Ovary (tissue), 7 donors: ENCODE measurements at regions not wholly inside any gene's neighbourhood (a gene's known extent, or its start where the extent isn't known, plus 50 kb on each side); places are given as distances from the start of the nearest gene placed in this dataset.

Experiments
- DNase-seq, 5 donors: peaks; one replicate each; pipeline ENCODE4 v3.0.0-alpha.2; 2019 to 2020
- H3K27ac ChIP-seq, 2 donors: fragments of 200-600 bp; one replicate each; pipeline versions ENCODE4 v1.5.1 to v1.8.0; 2019 to 2022
- H3K27me3 ChIP-seq: fragments of 200-600 bp; one replicate; pipeline ENCODE4 v1.8.0; 2022
- H3K36me3 ChIP-seq: fragments of 200-600 bp; sonication (generic); one replicate; pipeline ENCODE4 v1.5.1; 2019
- H3K4me1 ChIP-seq: one replicate; pipeline ENCODE4 v1.8.1; 2013; ENCODE audit warnings: mild to moderate bottlenecking, moderate library complexity; ENCODE audit not compliant: insufficient read depth
- H3K4me3 ChIP-seq: fragments of 200-600 bp; sonication (generic); one replicate; pipeline ENCODE4 v1.5.1; 2017
- H3K9me3 ChIP-seq, 2 donors: fragments of 200-600 bp in 1 of 2; sonication (generic) in 1 of 2; one replicate each; pipeline versions ENCODE4 v1.5.1 to v1.8.1; 2013 to 2019; ENCODE audit warnings: mild to moderate bottlenecking in 1 of 2, moderate library complexity in 1 of 2
- EP300 ChIP-seq: sonication (generic); formaldehyde crosslinking; IDR thresholded peaks from one replicate; pipeline ENCODE4 v1.6.1; 2017; ENCODE audit warnings: antibody characterized with exemption
- POLR2A ChIP-seq: fragments of 450-650 bp; IDR thresholded peaks from one replicate; pipeline ENCODE4 v1.6.1; 2017; ENCODE audit warnings: antibody characterized with exemption, mild to moderate bottlenecking, moderate library complexity
- WGBS, 3 donors: extraction: QIAGEN DNeasy Blood & Tissue Kit in 1 of 3; methylation state at CpG; one replicate each; pipeline versions ENCODE4 v1.1.5 to v1.1.7; 2013 to 2017; 5-methylcytosine and 5-hydroxymethylcytosine counted together
- intact Hi-C, 4 donors: fragments of 100-400 bp; cut with DNase I; formaldehyde crosslinking; loops; one replicate each; pipeline versions ENCODE4 v1.11.0 to v1.15.1; 2022 to 2023
- TF ChIP-seq, protein P1 (sequence below), 3 donors: fragments of 450-650 bp in 2 of 3; fragments of 200-600 bp in 1 of 3; IDR thresholded peaks; one replicate each; pipeline versions ENCODE4 v1.5.1 to v1.8.0; 2016 to 2022; ENCODE audit warnings: antibody characterized with exemption in 3 of 3, mild to moderate bottlenecking in 1 of 3
- donor health status: DM: no; HTN: no; CAD: no; lungs with moderate emphysema.
- donor health status: DM: no; HTN: no; CAD: no.
- donor health status: Bipolar disorder and iron deficiency.
- donor health status: DM: no; HTN: no; CAD: no.
- donor health status: DM: yes; HTN: yes; CAD: no.

DNA sequence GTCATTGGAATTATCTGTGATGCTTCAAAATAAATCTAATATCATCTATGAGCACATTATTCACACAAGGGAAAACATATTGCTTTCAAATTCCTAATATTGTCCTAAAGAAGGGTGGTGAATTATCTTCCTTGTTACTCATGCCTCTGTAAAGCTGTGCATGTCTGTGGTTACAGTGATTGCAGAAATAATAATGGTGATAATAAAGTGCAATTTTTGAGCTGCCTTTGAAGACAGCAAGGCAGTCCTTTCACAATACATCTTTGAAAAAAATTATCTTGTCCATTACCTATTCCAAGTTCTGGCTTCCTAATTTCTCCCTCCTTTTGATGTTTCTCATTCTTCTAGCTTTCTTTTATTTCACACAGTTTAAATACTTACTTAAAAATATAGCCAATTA is 442.1 kb upstream of the EYS start:
- Histone ChIP-seq H3K27ac (no peak overlapping the region), H3K4me1 (no peaks in the 10 kb centered on the region), H3K9me3 (no peaks in the 10 kb centered on the region), H3K27me3 (no peaks in the 10 kb centered on the region), H3K36me3 (no peaks in the 10 kb centered on the region), H3K4me3 (no peak overlapping the region)
- no peak for DNase-seq
- intact Hi-C loops: loop anchor here in 1 of 4 donors (5.0 kb wide), 1 partner anchor 412 kb away; no protein-coding TSS in a partner anchor
- TF ChIP-seq, protein P1, sequence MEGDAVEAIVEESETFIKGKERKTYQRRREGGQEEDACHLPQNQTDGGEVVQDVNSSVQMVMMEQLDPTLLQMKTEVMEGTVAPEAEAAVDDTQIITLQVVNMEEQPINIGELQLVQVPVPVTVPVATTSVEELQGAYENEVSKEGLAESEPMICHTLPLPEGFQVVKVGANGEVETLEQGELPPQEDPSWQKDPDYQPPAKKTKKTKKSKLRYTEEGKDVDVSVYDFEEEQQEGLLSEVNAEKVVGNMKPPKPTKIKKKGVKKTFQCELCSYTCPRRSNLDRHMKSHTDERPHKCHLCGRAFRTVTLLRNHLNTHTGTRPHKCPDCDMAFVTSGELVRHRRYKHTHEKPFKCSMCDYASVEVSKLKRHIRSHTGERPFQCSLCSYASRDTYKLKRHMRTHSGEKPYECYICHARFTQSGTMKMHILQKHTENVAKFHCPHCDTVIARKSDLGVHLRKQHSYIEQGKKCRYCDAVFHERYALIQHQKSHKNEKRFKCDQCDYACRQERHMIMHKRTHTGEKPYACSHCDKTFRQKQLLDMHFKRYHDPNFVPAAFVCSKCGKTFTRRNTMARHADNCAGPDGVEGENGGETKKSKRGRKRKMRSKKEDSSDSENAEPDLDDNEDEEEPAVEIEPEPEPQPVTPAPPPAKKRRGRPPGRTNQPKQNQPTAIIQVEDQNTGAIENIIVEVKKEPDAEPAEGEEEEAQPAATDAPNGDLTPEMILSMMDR (IDR thresholded peaks at IDR 0.05): no peak
- TF ChIP-seq EP300: no peak
- TF ChIP-seq POLR2A: no peak

DNA sequence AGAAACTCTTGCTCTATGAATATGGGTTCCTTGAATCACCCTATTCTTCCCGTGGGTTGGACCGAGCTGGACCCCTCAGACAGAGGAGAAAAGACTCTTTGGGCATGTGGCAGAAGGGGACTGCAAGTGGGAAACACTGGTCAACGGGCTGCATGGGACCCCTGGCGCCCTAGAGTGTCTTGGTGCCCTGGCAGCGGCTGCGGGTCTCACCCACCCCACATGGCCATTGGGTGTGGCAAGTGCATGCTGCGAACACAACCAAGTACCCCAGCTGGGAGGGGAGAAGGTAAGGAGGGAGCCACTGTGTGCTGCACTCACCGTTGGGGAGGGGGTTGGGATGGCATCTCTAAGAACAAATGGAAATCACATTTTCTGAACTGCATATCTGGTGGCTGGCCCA is 438.8 kb upstream of the EYS start:
- TF ChIP-seq POLR2A (no peak), EP300 (no peak)
- TF ChIP-seq, protein P1 (IDR thresholded peaks at IDR 0.05): no peak
- intact Hi-C loops: loop anchor here in 1 of 4 donors (5.0 kb wide), 1 partner anchor 409 kb away; no protein-coding TSS in a partner anchor
- DNase-seq: no peak
- H3K27me3 ChIP-seq: no peaks in the 10 kb centered on the region
- H3K9me3 ChIP-seq: no peaks in the 10 kb centered on the region
- no peaks in the 10 kb centered on the region for H3K36me3 ChIP-seq
- H3K27ac ChIP-seq: no peak overlapping the region
- 91 to 92% (median 92%) methylated on average over 8 of the region's 8 CpGs for WGBS, 3 donors
- H3K4me3 ChIP-seq: no peak overlapping the region
- no peaks in the 10 kb centered on the region for H3K4me1 ChIP-seq

DNA sequence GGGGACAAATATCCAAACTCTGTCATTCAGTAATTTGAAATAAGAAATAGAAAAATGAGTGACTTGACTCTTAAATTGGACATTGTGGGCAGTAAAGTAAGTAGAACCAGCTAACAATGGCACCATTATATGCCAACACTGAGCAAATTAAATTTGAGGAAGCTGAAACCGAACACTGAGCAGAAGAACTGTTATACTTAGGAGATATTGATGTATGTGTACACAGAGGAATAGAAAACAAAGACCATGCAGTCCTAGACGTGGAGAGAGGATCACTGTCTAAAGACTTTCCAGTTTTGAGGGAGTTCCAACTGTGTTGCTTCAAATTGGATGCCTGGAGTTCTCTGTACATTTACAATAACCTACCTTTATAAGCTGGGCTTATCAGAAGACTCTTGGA is 427.0 kb upstream of the EYS start:
- Histone ChIP-seq H3K4me3 (no peak overlapping the region), H3K4me1 (no peaks in the 10 kb centered on the region), H3K27ac (no peak overlapping the region), H3K9me3 (no peaks in the 10 kb centered on the region), H3K36me3 (no peaks in the 10 kb centered on the region), H3K27me3 (no peaks in the 10 kb centered on the region)
- DNase-seq: no peak
- 62 to 71% (median 66%) methylated on average over 2 of the region's 2 CpGs for WGBS, 3 donors
- intact Hi-C loops: no loop called here
- TF ChIP-seq EP300 (no peak), POLR2A (no peak)
- TF ChIP-seq, protein P1 (IDR thresholded peaks at IDR 0.05): no peak

DNA sequence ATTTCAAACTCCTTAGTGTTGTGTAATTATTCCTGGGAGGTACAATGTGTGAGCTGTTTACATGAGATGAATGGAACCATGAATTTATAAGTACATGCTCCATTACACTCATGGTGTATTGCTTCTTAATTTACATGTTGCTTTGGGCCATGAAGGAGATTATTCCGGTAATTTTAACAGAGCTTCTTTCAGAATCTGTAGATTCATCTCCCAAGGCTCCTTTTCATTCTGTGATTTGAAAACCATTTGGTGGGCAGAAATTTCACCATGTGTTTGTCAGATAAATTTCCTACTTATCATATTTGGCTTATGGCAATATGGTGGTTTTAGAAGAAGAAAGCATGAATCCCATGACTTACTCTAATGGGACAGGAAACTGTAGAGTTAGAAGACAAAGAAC is 421.6 kb upstream of the EYS start:
- Histone ChIP-seq H3K27ac (no peak overlapping the region), H3K27me3 (no peaks in the 10 kb centered on the region), H3K9me3 (no peaks in the 10 kb centered on the region), H3K4me3 (no peak overlapping the region), H3K4me1 (no peaks in the 10 kb centered on the region), H3K36me3 (no peaks in the 10 kb centered on the region)
- intact Hi-C loops: no loop called here
- 89 to 94% (median 93%) methylated on average over 1 of the region's 1 CpG for WGBS, 3 donors
- TF ChIP-seq, protein P1 (IDR thresholded peaks at IDR 0.05): no peak
- TF ChIP-seq EP300: no peak
- DNase-seq: no peak

DNA sequence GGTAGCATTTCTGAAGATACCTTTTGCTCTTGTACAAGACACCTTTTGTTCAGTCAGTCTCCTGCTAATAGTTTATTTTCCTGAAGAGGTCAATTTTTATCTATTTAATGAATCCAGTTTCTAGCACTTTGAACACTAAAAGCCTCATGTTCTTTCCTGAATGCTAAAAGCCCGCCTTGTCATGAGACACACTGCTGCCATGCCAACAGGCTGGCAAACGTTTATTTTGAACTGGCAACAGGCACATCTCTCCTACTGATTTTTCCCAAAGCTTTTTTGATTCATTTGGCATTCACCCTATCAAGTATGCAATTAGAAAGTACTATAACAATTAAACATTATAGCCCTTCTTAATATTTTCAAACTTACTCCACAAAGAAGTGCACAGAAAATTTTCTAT is 421.2 kb upstream of the EYS start:
- Histone ChIP-seq H3K9me3 (no peaks in the 10 kb centered on the region), H3K27me3 (no peaks in the 10 kb centered on the region), H3K4me1 (no peaks in the 10 kb centered on the region), H3K4me3 (no peak overlapping the region), H3K36me3 (no peaks in the 10 kb centered on the region), H3K27ac (no peak overlapping the region)
- no peak for TF ChIP-seq POLR2A
- TF ChIP-seq, protein P1 (IDR thresholded peaks at IDR 0.05): no peak
- WGBS, 3 donors: 59 to 63% (median 60%) methylated on average over 2 of the region's 2 CpGs
- DNase-seq: no peak
- intact Hi-C loops: no loop called here
